Endothelial cell of umbilical vein (primary cell): ENCODE measurements at regions not wholly inside any gene's neighbourhood (a gene's known extent, or its start where the extent isn't known, plus 50 kb on each side); places are given as distances from the start of the nearest gene placed in this dataset.

Experiments used
- BruUV-seq: library from RNA; stranded (reverse); fragments of 400-500 nt; replicated peaks from 2 replicates; lab custom pipeline; 2021; lab: Mats Ljungman, UMichigan
- CTCF ChIA-PET: fragments of 300-600, 350-600 bp; sonication (Branson Sonifier 250); formaldehyde crosslinking; loops from one replicate; lab custom pipeline; 2021; ENCODE audit warnings: antibody characterized with exemption, inconsistent platforms; lab: Charles Lee
- POLR2A ChIA-PET: fragments of 300-600, 350-600 bp; sonication (Branson Sonifier 250); formaldehyde crosslinking; loops from one replicate; lab custom pipeline; 2021; ENCODE audit warnings: antibody characterized with exemption, inconsistent platforms; lab: Charles Lee
- DNase-seq: peaks from one replicate; pipeline ENCODE4 v3.0.0-alpha.2; 2011; ENCODE audit warnings: low read depth, low spot score
- FAIRE-seq: peaks from 2 replicates; lab custom pipeline; 2011; peaks lifted over from hg19 to GRCh38; lab: Jason Lieb, UNC
- H2AFZ ChIP-seq: 2 replicates; pipeline ENCODE4 v1.6.0; 2012; ENCODE audit warnings: low read depth, low read length, control low read depth, inconsistent platforms
- H3K27ac ChIP-seq: 2 replicates; pipeline ENCODE4 v1.5.1; 2011; ENCODE audit warnings: low read depth, mild to moderate bottlenecking, control low read depth, low read length, moderate library complexity; ENCODE audit not compliant: insufficient read depth
- H3K27me3 ChIP-seq, 2 experiments: 2 replicates each; pipeline versions ENCODE4 v1.6.0 to v1.6.1; 2011; ENCODE audit warnings: low read length in 2 of 2, mixed read lengths in 1 of 2; ENCODE audit not compliant: control insufficient read depth in 2 of 2, insufficient read depth in 2 of 2
- H3K36me3 ChIP-seq, 2 experiments: 2 replicates in 1 of 2; 3 replicates in 1 of 2; pipeline ENCODE4 v1.5.1; 2011; ENCODE audit warnings: low read length in 2 of 2, mild to moderate bottlenecking in 1 of 2, moderate library complexity in 1 of 2; ENCODE audit not compliant: control insufficient read depth in 2 of 2, insufficient read depth in 2 of 2; ENCODE audit errors: extremely low read depth in 1 of 2
- H3K4me1 ChIP-seq: 3 replicates; pipeline ENCODE4 v1.5.1; 2011; ENCODE audit warnings: mild to moderate bottlenecking, low read length; ENCODE audit not compliant: control insufficient read depth, insufficient read depth; ENCODE audit errors: extremely low read depth
- H3K4me2 ChIP-seq: 2 replicates; pipeline ENCODE4 v1.6.1; 2011; ENCODE audit warnings: low read length, control low read depth, mixed read lengths; ENCODE audit not compliant: insufficient read depth
- H3K4me3 ChIP-seq, 3 experiments: fragments of 200-600 bp in 1 of 3; sonication (generic), shearing (Covaris generic) in 1 of 3; replicated peaks in 1 of 3; 2 replicates each; pipeline ENCODE4 v1.5.1; 2011 to 2016; ENCODE audit warnings: control low read depth in 3 of 3, low read length in 3 of 3, mild to moderate bottlenecking in 2 of 3, inconsistent platforms in 1 of 3, low read depth in 1 of 3, moderate library complexity in 1 of 3; ENCODE audit not compliant: insufficient read depth in 1 of 3
- H3K79me2 ChIP-seq: 2 replicates; pipeline ENCODE4 v1.6.0; 2012; ENCODE audit warnings: low read length, inconsistent platforms; ENCODE audit not compliant: control insufficient read depth, insufficient read depth
- H3K9ac ChIP-seq: replicated peaks from 2 replicates; pipeline ENCODE3; 2011; ENCODE audit warnings: low read length, control low read depth; ENCODE audit not compliant: insufficient read depth; ENCODE audit errors: extremely low read depth
- H3K9me1 ChIP-seq: replicated peaks from 3 replicates; pipeline ENCODE4 v1.6.0; 2011; ENCODE audit warnings: mild to moderate bottlenecking, low read length; ENCODE audit not compliant: control insufficient read depth, insufficient read depth; ENCODE audit errors: extremely low read depth
- H3K9me3 ChIP-seq: replicated peaks from 2 replicates; pipeline ENCODE4 v1.5.1; 2012; ENCODE audit warnings: low read length, inconsistent platforms; ENCODE audit not compliant: control insufficient read depth, insufficient read depth
- H4K20me1 ChIP-seq: replicated peaks from 2 replicates; pipeline ENCODE3; 2011; ENCODE audit warnings: mild to moderate bottlenecking, low read length; ENCODE audit not compliant: control insufficient read depth, insufficient read depth; ENCODE audit errors: extremely low read depth
- EZH2 ChIP-seq: IDR thresholded peaks from 2 replicates; pipeline ENCODE4 v1.6.1; 2012; ENCODE audit warnings: borderline replicate concordance, low read depth, mild to moderate bottlenecking, moderate library complexity, low read length, inconsistent platforms; ENCODE audit not compliant: severe bottlenecking
- FOS ChIP-seq: IDR thresholded peaks from 2 replicates; pipeline ENCODE4 v1.6.1; 2011; ENCODE audit warnings: mild to moderate bottlenecking, low read length, moderate library complexity, borderline replicate concordance; ENCODE audit not compliant: insufficient read depth
- GATA2 ChIP-seq: IDR thresholded peaks from 2 replicates; pipeline ENCODE4 v1.7.0; 2011; ENCODE audit warnings: low read depth, mild to moderate bottlenecking, moderate library complexity, mixed read lengths, low read length; ENCODE audit not compliant: insufficient read length, insufficient read depth
- JUN ChIP-seq: IDR thresholded peaks from 2 replicates; pipeline ENCODE4 v1.6.1; 2011; ENCODE audit warnings: borderline replicate concordance, low read depth; ENCODE audit not compliant: insufficient read length, insufficient read depth
- MYC ChIP-seq: IDR thresholded peaks from one replicate; pipeline ENCODE4 v1.6.1; 2011; ENCODE audit warnings: mild to moderate bottlenecking, low read depth, low read length
- POLR2A ChIP-seq: IDR thresholded peaks from 2 replicates; pipeline ENCODE4 v1.6.1; 2012; ENCODE audit warnings: low read depth, mild to moderate bottlenecking, control low read depth, low read length
- POLR2AphosphoS5 ChIP-seq: IDR thresholded peaks from 2 replicates; pipeline ENCODE4 v1.6.1; 2012; ENCODE audit warnings: low read depth, mild to moderate bottlenecking, control low read depth, low read length, moderate library complexity; ENCODE audit not compliant: insufficient read depth
- dilution Hi-C: fragments of 300-500 bp; cut with MboI; formaldehyde crosslinking; loops from one replicate; pipeline ENCODE4 v1.15.0; 2019; ENCODE audit warnings: low sequenced_read_pairs; ENCODE audit not compliant: extremely low pct_ligation_motif_present
- intact Hi-C: fragments of 100-400 bp; cut with micrococcal nuclease; formaldehyde crosslinking; loops from one replicate; pipeline ENCODE4 v1.10.0; 2022
- TF ChIP-seq, protein P1 (sequence below), 2 donors: IDR thresholded peaks; 1 replicate in 1 of 2; 2 replicates in 1 of 2; pipeline ENCODE4 v1.5.1; 2011; ENCODE audit warnings: low read length in 2 of 2, mild to moderate bottlenecking in 2 of 2, moderate library complexity in 2 of 2, control low read depth in 1 of 2, inconsistent platforms in 1 of 2, low read depth in 1 of 2; ENCODE audit not compliant: insufficient read depth in 1 of 2; ENCODE audit errors: extremely low read depth in 1 of 2
- TF ChIP-seq, protein P2 (sequence below): IDR thresholded peaks from 2 replicates; pipeline ENCODE4 v1.6.1; 2011; ENCODE audit not compliant: insufficient read depth, insufficient read length

DNA sequence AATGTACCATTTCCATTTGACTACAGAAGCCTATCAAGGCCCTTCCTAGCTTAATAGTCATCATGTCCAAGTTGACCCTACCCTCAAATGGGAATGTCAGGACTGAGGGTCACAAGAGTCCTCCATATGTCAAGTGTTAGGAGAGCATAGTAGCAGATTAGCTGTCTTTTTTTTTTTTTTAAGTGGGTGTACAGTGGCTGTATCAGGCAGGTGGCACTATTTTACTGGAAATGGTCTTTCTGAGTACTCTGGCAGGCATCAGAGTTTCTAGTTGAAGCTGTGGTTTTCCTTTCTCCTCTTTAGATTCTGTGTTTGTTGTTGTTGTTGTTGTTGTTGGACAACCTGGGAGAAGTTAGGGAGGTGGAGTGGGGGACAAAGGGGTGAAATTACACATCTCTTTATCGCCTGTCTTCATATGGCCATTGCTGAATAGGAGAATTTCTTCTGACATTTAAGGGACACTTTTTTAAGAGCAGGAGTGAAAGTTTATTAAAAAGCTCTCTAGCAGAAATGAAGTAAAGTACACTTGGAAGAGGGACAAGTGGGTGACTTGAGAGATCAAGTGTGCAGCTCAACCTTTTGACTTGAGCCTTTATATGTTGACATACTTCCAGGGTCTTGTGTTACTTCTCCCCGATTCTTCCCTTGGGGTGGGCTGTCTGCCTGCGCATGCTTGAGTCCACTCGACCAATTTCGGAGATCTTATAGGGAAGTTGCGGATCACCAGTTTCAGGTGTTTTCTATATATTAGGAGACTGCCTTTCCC lies 104.1 kb upstream of the FOXP2 start:
- POLR2A ChIA-PET: no interaction called here
- dilution Hi-C loops (no loop called here), intact Hi-C loops (loop anchor here (1.0 kb wide), 1 partner anchor 95 kb away; no protein-coding TSS in a partner anchor)
- Histone ChIP-seq H3K9me1 (no peaks in the 10 kb centered on the region), H3K9ac (no peak overlapping the region), H2AFZ (no peak overlapping the region), H3K27ac (no peak overlapping the region), H3K79me2 (no peaks in the 10 kb centered on the region), H3K4me3 (no peak overlapping the region), H3K4me1 (no peaks in the 10 kb centered on the region), H3K4me2 (no peak overlapping the region), H3K9me3 (no peaks in the 10 kb centered on the region), H3K36me3 (no peaks in the 10 kb centered on the region), H3K27me3 (no peaks in the 10 kb centered on the region), H4K20me1 (no peaks in the 10 kb centered on the region)
- CTCF ChIA-PET: interaction anchor here (0.6 to 4.3 kb wide), 22 partner anchors 9 to 906 kb away, joined by 3 to 24 read pairs (median 4); no protein-coding TSS in a partner anchor
- DNase-seq: no peak
- TF ChIP-seq GATA2 (no peak), MYC (no peak), POLR2AphosphoS5 (no peak), JUN (no peak), POLR2A (no peak), EZH2 (no peak), FOS (no peak)
- TF ChIP-seq, protein P1, sequence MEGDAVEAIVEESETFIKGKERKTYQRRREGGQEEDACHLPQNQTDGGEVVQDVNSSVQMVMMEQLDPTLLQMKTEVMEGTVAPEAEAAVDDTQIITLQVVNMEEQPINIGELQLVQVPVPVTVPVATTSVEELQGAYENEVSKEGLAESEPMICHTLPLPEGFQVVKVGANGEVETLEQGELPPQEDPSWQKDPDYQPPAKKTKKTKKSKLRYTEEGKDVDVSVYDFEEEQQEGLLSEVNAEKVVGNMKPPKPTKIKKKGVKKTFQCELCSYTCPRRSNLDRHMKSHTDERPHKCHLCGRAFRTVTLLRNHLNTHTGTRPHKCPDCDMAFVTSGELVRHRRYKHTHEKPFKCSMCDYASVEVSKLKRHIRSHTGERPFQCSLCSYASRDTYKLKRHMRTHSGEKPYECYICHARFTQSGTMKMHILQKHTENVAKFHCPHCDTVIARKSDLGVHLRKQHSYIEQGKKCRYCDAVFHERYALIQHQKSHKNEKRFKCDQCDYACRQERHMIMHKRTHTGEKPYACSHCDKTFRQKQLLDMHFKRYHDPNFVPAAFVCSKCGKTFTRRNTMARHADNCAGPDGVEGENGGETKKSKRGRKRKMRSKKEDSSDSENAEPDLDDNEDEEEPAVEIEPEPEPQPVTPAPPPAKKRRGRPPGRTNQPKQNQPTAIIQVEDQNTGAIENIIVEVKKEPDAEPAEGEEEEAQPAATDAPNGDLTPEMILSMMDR (IDR thresholded peaks at IDR 0.05; ENCODE audit: extremely low read depth in 1 of 2, insufficient read depth in 1 of 2, low read depth in 1 of 2, low read length in 2 of 2): no peak
- TF ChIP-seq, protein P2, sequence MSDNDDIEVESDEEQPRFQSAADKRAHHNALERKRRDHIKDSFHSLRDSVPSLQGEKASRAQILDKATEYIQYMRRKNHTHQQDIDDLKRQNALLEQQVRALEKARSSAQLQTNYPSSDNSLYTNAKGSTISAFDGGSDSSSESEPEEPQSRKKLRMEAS: no peak
- no peak for FAIRE-seq
- no TSS peak for BruUV-seq
